BLaER1 (cell line): ENCODE measurements at regions not wholly inside any gene's neighbourhood (a gene's known extent, or its start where the extent isn't known, plus 50 kb on each side); places are given as distances from the start of the nearest gene placed in this dataset.

Source experiments
- H3K27ac ChIP-seq: shearing (Covaris generic); formaldehyde crosslinking; 2 replicates; pipeline ENCODE4 v1.8.1; 2022
- H3K27me3 ChIP-seq: shearing (Covaris generic); formaldehyde crosslinking; 2 replicates; pipeline ENCODE4 v1.8.1; 2022
- H3K36me3 ChIP-seq: shearing (Covaris generic); formaldehyde crosslinking; 2 replicates; pipeline ENCODE4 v1.8.1; 2022
- H3K4me1 ChIP-seq: shearing (Covaris generic); formaldehyde crosslinking; 2 replicates; pipeline ENCODE4 v1.8.1; 2022
- H3K4me2 ChIP-seq: shearing (Covaris generic); formaldehyde crosslinking; 2 replicates; pipeline ENCODE4 v1.8.1; 2022
- H3K4me3 ChIP-seq: shearing (Covaris generic); formaldehyde crosslinking; 2 replicates; pipeline ENCODE4 v1.8.1; 2022
- H3K9ac ChIP-seq: shearing (Covaris generic); formaldehyde crosslinking; 2 replicates; pipeline ENCODE4 v1.8.1; 2022
- H3K9me3 ChIP-seq: shearing (Covaris generic); formaldehyde crosslinking; 2 replicates; pipeline ENCODE4 v1.8.1; 2022
- H4K20me1 ChIP-seq: shearing (Covaris generic); formaldehyde crosslinking; 2 replicates; pipeline ENCODE4 v1.8.1; 2022
- Cebpa-rat ChIP-seq: shearing (Covaris generic); IDR thresholded peaks from 2 replicates; pipeline ENCODE4 v1.8.1; 2022

DNA sequence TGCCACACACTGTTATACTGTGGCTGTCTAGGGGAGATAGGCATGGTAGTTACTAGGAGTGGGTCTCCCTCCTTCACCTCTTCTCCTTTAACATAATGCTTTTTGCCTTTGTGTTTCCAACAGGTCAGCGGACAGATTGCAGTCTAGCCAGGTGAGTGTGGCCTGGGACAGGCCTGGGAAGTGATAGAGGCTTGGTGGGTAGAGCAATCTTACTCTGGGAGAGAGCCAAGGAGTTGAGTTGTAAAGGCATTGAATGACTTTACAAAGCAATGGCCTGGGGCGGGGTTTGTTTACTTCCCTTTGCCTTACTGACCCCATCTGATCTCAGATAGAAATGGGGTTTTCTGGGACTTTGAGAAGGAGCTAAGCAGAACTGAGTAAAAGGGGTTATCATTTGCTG is 51.0 kb upstream of the IKBKE start:
- H3K4me3 ChIP-seq, result no peak overlapping the region
- H3K27me3 ChIP-seq, result no peaks in the 10 kb centered on the region
- no peaks in the 10 kb centered on the region for H3K9me3 ChIP-seq
- H3K9ac ChIP-seq, result no peak overlapping the region
- no peak for TF ChIP-seq Cebpa-rat
- H4K20me1 ChIP-seq, result no peaks in the 10 kb centered on the region
- peaks cover 100% of the 10 kb centered on the region for H3K36me3 ChIP-seq
- H3K4me1 ChIP-seq, result no peaks in the 10 kb centered on the region
- H3K4me2 ChIP-seq, result no peak overlapping the region
- H3K27ac ChIP-seq, result no peak overlapping the region

DNA sequence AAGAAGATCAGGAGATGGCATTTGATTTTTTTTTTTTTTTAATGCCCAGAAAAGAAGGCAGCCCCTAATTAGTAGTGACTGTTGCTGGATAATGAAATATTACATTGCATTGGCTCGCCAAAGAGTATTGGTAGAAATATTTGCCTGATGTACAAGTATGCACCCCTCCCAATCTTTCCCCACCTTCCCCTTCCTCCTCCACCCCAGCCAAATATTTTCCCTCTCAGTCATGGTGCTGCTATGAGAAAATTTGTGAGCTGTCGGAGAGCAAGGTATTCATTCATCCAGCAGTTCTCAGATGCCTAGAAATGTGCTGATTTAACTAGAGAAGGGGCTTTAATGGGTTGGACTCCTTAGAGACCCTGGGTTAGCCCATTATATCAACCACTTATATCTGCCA is 50.5 kb upstream of the IKBKE start:
- no peak for TF ChIP-seq Cebpa-rat
- Histone ChIP-seq H3K9me3 (no peaks in the 10 kb centered on the region), H3K4me2 (no peak overlapping the region)

GRCh38 chr1:206420471-206420870 is 49.8 kb upstream of the IKBKE start:
- H3K9ac ChIP-seq, result no peak overlapping the region

More for the DNA sequence above, 50.5 kb upstream of the IKBKE start:
- no peak overlapping the region for H3K9ac ChIP-seq
- no peaks in the 10 kb centered on the region for H4K20me1 ChIP-seq
- no peak overlapping the region for H3K27ac ChIP-seq
- H3K36me3 ChIP-seq, result peaks cover 100% of the 10 kb centered on the region
- no peaks in the 10 kb centered on the region for H3K4me1 ChIP-seq
- H3K27me3 ChIP-seq, result no peaks in the 10 kb centered on the region
- no peak overlapping the region for H3K4me3 ChIP-seq

More at GRCh38 chr1:206420471-206420870, 49.8 kb upstream of the IKBKE start:
- Histone ChIP-seq H3K4me3 (no peak overlapping the region), H3K4me2 (no peak overlapping the region), H3K27me3 (no peaks in the 10 kb centered on the region), H4K20me1 (no peaks in the 10 kb centered on the region), H3K9me3 (no peaks in the 10 kb centered on the region), H3K27ac (no peak overlapping the region), H3K36me3 (peaks cover 99% of the 10 kb centered on the region), H3K4me1 (no peaks in the 10 kb centered on the region)
- TF ChIP-seq Cebpa-rat, result no peak
